ENCODE measurements at regions not wholly inside any gene's neighbourhood (a gene's known extent, or its start where the extent isn't known, plus 50 kb on each side); places are given as distances from the start of the nearest gene placed in this dataset.

DNA sequence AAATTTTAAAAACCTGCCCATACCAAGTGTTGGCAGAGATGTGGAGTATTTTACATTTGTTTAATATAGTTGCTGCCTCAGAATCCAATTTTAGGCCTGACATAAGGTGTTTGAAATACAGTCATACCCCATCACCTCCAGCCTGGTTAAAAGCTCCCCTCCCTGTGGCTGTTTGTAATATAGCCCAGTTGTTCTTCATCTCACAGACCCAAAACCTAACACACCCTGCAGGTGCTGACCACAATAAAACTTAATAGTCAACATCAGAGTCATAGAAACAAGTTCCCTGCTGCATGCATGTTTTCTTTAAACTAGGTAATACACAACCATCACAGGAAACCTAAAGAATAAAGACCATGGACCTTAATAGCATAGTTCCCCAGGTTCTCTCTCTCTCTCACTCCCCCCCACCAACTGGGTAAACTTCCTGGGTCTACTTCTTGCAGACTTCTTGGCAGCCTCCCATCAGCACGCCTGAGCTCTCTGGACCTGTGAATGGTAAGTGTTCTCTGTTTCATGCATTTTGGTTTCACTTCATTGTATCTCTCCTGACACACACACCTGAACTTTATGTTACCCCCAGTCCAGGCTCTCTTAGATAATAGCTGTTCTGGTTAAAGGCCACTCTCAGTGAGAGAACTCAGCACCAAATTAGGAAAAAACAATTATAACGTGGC, 1369.9 kb downstream of the EFNB2 start:
- TF ChIP-seq POLR2A (IDR thresholded peaks at IDR 0.05; ENCODE audit: low read depth, low read length) (no peak), POLR2AphosphoS5 (IDR thresholded peaks at IDR 0.05; ENCODE audit: low read depth, low read length) (no peak)

Measured in GM12891 (cell line).